Right lobe of liver (tissue), 4 donors: ENCODE measurements at regions not wholly inside any gene's neighbourhood (a gene's known extent, or its start where the extent isn't known, plus 50 kb on each side); places are given as distances from the start of the nearest gene placed in this dataset.

ENCODE experiments used
- POLR2A ChIP-seq: fragments of 450-650 bp; IDR thresholded peaks from one replicate; pipeline ENCODE4 v1.6.1; 2017; ENCODE audit warnings: antibody characterized with exemption, mild to moderate bottlenecking
- TF ChIP-seq, protein P1 (sequence below), 4 donors: fragments of 200-600 bp in 3 of 4; fragments of 450-650 bp in 1 of 4; IDR thresholded peaks; one replicate each; pipeline versions ENCODE4 v1.5.1 to v1.8.0; 2016 to 2022; ENCODE audit warnings: antibody characterized with exemption in 4 of 4, mild to moderate bottlenecking in 2 of 4
- donor health status: DM: no; HTN: no; CAD: no.
- donor health status: DM: no; HTN: no; CAD: no.
- donor health status: DM: no; HTN: yes; CAD: no.

DNA sequence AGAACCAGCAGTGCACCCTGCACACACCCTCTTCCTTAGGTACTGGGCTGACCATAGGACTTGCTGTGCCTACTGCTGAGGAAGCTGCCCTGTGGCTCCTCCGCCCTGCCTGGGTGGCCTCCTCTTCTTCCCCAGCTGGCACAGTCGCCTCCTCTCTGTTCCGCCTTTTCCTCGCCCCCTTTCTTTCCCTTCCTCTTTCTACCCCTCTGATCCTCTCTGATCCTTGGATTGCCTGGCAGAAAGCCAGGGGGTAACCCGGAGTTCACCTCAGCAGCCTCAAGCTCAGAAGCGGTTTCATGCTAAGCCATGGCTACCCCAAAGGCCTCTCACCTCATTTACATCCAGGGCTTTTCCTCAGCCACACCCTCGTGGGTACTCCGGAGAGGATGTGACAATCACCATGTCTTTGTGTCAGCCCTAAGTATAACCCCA, 136.2 kb downstream of the SMIM20 start:
- TF ChIP-seq, protein P1, sequence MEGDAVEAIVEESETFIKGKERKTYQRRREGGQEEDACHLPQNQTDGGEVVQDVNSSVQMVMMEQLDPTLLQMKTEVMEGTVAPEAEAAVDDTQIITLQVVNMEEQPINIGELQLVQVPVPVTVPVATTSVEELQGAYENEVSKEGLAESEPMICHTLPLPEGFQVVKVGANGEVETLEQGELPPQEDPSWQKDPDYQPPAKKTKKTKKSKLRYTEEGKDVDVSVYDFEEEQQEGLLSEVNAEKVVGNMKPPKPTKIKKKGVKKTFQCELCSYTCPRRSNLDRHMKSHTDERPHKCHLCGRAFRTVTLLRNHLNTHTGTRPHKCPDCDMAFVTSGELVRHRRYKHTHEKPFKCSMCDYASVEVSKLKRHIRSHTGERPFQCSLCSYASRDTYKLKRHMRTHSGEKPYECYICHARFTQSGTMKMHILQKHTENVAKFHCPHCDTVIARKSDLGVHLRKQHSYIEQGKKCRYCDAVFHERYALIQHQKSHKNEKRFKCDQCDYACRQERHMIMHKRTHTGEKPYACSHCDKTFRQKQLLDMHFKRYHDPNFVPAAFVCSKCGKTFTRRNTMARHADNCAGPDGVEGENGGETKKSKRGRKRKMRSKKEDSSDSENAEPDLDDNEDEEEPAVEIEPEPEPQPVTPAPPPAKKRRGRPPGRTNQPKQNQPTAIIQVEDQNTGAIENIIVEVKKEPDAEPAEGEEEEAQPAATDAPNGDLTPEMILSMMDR (IDR thresholded peaks at IDR 0.05): no peak
- TF ChIP-seq POLR2A: no peak
